Kidney epithelial cell (primary cell): ENCODE measurements at regions not wholly inside any gene's neighbourhood (a gene's known extent, or its start where the extent isn't known, plus 50 kb on each side); places are given as distances from the start of the nearest gene placed in this dataset.
"Not testable (repeated sequence)": the region's sequence is repeated elsewhere in the genome, so short reads cannot be mapped to it uniquely, and the experiment has no call there.

Source experiments
- DNase-seq: peaks from one replicate; pipeline ENCODE4 v3.0.0-alpha.2; 2010; ENCODE audit warnings: low read depth
- H3K27me3 ChIP-seq: 2 replicates; pipeline ENCODE4 v1.6.0; 2011; ENCODE audit warnings: low read length; ENCODE audit not compliant: control insufficient read depth, insufficient read depth
- H3K36me3 ChIP-seq: 2 replicates; pipeline ENCODE4 v1.5.1; 2011; ENCODE audit warnings: low read length; ENCODE audit not compliant: control insufficient read depth, insufficient read depth
- H3K4me3 ChIP-seq: 2 replicates; pipeline ENCODE4 v1.5.1; 2011; ENCODE audit warnings: low read depth, mild to moderate bottlenecking, control low read depth, low read length
- TF ChIP-seq, protein P1 (sequence below): IDR thresholded peaks from 2 replicates; pipeline ENCODE4 v1.5.1; 2011; ENCODE audit warnings: mild to moderate bottlenecking, moderate library complexity, low read length, control low read depth, inconsistent platforms; ENCODE audit not compliant: insufficient read depth, poor library complexity, severe bottlenecking

DNA sequence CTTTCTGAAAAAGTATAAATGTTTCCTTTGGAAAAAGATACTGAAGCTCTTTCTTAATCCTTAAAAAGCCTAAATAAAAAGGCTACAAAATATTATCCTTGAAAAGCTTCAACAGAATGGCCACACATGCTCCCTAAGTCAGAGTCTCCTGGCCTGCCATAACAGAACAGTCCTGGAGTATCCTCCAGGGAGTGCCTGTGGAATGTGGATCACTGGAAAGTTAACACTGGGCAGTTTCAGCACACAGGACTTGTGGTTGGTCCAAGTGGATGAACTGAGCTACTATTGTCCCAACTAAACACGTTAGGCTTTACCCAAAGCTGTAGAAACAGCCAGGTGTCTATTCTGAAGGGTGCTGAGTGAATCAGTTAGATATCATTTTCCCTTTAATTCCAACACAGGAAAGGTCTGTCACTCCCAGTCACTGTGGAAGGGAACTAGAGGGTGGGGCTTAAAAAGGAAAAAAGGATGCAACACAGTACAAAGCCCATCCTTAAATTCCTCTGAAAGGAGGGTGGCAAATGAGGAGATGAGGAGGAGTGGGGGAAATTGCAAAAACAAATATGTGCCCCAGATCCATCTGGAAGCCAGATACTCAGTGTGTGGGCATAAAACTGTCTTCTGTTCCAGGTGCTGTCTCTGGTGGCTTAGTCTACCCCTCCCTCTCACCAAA, 196.3 kb upstream of the SPAG17 start:
- TF ChIP-seq, protein P1, sequence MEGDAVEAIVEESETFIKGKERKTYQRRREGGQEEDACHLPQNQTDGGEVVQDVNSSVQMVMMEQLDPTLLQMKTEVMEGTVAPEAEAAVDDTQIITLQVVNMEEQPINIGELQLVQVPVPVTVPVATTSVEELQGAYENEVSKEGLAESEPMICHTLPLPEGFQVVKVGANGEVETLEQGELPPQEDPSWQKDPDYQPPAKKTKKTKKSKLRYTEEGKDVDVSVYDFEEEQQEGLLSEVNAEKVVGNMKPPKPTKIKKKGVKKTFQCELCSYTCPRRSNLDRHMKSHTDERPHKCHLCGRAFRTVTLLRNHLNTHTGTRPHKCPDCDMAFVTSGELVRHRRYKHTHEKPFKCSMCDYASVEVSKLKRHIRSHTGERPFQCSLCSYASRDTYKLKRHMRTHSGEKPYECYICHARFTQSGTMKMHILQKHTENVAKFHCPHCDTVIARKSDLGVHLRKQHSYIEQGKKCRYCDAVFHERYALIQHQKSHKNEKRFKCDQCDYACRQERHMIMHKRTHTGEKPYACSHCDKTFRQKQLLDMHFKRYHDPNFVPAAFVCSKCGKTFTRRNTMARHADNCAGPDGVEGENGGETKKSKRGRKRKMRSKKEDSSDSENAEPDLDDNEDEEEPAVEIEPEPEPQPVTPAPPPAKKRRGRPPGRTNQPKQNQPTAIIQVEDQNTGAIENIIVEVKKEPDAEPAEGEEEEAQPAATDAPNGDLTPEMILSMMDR = no peak
- H3K4me3 ChIP-seq = no peak overlapping the region
- no peaks in the 10 kb centered on the region for H3K36me3 ChIP-seq
- H3K27me3 ChIP-seq = no peaks in the 10 kb centered on the region
- DNase-seq = no peak

DNA sequence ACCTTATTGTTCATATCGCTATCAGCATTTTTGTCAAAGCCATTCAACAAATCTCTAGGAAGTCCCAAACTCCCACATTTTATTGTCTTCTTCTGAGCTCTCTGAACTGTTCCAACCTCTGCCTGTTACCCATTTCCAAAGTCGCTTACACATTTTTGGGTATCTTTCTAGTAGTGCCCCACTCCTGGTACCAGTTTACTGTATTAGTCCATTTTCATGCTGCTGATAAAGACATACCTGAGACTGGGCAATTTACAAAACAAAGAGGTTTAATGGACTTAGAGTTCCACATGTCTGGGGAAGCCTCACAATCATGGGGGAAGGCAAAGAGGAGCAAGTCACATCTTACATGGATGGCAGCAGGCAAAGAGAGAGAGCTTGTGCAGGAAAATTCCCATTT, 192.2 kb upstream of the SPAG17 start:
- H3K4me3 ChIP-seq, H3K27me3 ChIP-seq, DNase-seq, H3K36me3 ChIP-seq: not testable (repeated sequence)

DNA sequence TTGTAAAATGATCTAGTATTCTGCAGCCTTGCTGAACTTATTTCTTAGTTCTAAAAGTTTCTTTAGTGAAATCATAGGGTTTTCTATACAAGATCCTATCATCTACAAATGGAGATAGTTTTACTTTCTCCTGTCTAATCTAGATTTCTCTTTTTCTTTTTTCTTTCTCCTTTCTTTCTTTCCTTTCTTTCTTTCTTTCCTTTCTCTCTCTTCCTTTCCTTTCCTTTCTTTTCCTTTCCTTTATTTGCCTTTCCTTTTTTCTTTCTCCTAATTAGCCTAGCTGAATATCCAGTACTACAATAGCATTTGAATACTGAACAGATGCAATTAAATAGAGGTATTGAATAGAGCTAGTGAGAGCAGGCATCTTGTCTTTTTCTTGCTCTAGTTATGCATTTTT, 186.6 kb upstream of the SPAG17 start:
- no peaks in the 10 kb centered on the region for H3K27me3 ChIP-seq
- no peaks in the 10 kb centered on the region for H3K36me3 ChIP-seq
- no peak for DNase-seq
- H3K4me3 ChIP-seq = no peak overlapping the region
- TF ChIP-seq, protein P1 = no peak

DNA sequence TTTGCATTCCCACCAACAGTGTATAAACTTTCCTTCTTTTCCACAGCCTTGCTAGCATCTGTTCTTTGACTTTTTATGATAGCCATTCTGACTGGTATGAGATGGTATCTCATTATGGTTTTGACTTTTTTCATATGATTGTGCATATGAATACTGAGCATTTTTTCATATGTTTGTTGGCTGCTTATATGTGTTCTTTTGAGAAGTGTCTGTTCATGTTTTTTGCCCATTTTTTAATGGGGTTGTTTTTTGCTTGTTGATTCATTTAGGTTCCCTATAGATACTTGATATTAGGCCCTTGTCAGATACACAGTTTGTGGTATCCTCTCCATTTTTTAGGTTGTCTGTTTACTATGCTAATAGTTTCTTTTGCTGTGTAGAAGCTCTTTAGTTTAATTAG, 185.8 kb upstream of the SPAG17 start:
- TF ChIP-seq, protein P1 = no peak
- no peak for DNase-seq
- H3K36me3 ChIP-seq = no peaks in the 10 kb centered on the region
- H3K4me3 ChIP-seq = no peak overlapping the region
- H3K27me3 ChIP-seq = no peaks in the 10 kb centered on the region

DNA sequence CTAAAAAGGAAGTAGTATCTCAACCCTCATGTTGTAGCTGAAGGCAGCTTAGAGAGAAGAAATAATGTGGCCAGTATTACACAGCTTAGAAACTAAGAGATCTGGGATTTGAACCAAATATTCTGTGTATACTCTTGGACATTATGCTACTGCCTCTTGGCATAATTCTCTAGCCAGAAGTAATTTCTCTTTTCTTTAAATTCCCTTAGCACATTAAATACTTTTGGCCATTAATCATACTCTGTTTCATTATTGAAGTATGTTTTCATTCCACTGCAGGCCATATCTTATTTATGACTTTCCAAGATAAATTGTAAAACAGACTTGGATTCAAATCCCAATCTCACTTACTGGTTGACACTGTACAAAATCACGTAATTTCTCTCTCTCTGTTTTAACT, 181.3 kb upstream of the SPAG17 start:
- H3K36me3 ChIP-seq = no peaks in the 10 kb centered on the region
- DNase-seq = no peak
- TF ChIP-seq, protein P1 = no peak
- H3K4me3 ChIP-seq = no peak overlapping the region
- no peaks in the 10 kb centered on the region for H3K27me3 ChIP-seq

DNA sequence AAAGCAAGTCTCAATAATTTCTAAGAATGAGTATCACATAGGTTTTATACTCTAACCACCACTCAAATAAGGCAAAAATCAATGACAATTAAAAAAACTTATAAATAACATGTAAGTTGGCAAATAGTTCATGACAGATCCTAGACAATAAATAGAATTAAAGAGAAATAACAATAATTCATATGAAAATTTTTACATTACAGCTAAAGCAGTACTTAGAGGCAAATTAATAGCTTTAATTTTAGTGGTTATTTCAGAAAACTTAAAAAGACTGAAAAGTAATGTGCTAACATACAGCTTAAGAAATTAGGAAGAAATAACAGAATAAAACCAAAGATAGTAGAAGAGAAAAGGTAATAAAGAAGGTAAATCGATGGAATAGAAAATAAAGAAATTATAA, 179.9 kb upstream of the SPAG17 start:
- Histone ChIP-seq H3K36me3 (no peaks in the 10 kb centered on the region), H3K4me3 (no peak overlapping the region), H3K27me3 (no peaks in the 10 kb centered on the region)
- DNase-seq = no peak
- TF ChIP-seq, protein P1 = no peak
